Heart left ventricle (tissue), 13 donors: ENCODE measurements at regions not wholly inside any gene's neighbourhood (a gene's known extent, or its start where the extent isn't known, plus 50 kb on each side); places are given as distances from the start of the nearest gene placed in this dataset.

Experiments
- POLR2A ChIP-seq, 2 donors: fragments of 450-650 bp; IDR thresholded peaks; one replicate each; pipeline ENCODE4 v1.6.1; 2017; ENCODE audit warnings: antibody characterized with exemption in 2 of 2, mild to moderate bottlenecking in 2 of 2, moderate library complexity in 2 of 2
- TF ChIP-seq, protein P1 (sequence below), 12 donors: fragments of 200-600 bp; sonication (generic) in 4 of 12; IDR thresholded peaks; one replicate each; pipeline versions ENCODE4 v1.5.0 to v1.8.0; 2018 to 2022; ENCODE audit warnings: antibody characterized with exemption in 12 of 12, mild to moderate bottlenecking in 5 of 12
- donor health status: ischemic (EF 13 %, LVEDD 7.1; RV severe dilation, severe dysfunction).
- donor health status: DM: no; HTN: yes; CAD: no.
- donor health status: DM: no; HTN: no; CAD: no.
- donor health status: ischemic (EF 25% LVEDD 6.9; RV normal size, moderate dysfunction).
- donor health status: ischemic (EF 25% LVEDD 5.7; RV mildly dilated, moderate dysfunction).
- donor health status: ischemic (EF 35%, LVEDD 5.7; RV mildly dilated, moderate dysfunction).
- donor health status: nonischemic (EF 11% LVEDD 7.7; RV severe dilation, severe dysfunction).
- donor health status: DM: yes; HTN: yes; CAD: no.
- donor health status: PGD.
- donor health status: ischemic (EF 29% LVEDD 5.4; RV normal size, mild dysfunction).
- donor health status: nonischemic (EF 23%, LVEDD 6.1; RV moderate dilation, normal function).

DNA sequence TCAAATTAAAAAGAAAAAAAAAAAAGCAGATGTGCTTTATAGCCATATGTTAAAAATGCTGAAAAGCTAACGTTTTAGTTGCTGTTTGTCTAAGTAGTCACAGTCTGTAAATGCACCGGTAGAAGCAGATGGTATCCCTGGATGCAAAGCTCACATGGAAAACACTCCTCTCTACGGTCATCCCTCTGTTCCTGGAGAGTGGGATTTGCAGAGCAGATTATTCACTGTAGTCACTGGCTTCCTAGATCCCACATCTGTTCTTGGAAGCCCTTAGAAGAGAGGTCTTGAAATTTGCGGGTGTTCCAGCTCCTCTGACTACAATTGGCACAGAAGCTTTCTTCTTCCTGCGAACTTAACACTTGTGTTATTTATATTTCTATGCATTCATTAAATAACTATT lies 186.6 kb downstream of the PMP22 start:
- TF ChIP-seq, protein P1, sequence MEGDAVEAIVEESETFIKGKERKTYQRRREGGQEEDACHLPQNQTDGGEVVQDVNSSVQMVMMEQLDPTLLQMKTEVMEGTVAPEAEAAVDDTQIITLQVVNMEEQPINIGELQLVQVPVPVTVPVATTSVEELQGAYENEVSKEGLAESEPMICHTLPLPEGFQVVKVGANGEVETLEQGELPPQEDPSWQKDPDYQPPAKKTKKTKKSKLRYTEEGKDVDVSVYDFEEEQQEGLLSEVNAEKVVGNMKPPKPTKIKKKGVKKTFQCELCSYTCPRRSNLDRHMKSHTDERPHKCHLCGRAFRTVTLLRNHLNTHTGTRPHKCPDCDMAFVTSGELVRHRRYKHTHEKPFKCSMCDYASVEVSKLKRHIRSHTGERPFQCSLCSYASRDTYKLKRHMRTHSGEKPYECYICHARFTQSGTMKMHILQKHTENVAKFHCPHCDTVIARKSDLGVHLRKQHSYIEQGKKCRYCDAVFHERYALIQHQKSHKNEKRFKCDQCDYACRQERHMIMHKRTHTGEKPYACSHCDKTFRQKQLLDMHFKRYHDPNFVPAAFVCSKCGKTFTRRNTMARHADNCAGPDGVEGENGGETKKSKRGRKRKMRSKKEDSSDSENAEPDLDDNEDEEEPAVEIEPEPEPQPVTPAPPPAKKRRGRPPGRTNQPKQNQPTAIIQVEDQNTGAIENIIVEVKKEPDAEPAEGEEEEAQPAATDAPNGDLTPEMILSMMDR (IDR thresholded peaks at IDR 0.05) = no peak
- no peak for TF ChIP-seq POLR2A (IDR thresholded peaks at IDR 0.05)
